ENCODE measurements at regions not wholly inside any gene's neighbourhood (a gene's known extent, or its start where the extent isn't known, plus 50 kb on each side); places are given as distances from the start of the nearest gene placed in this dataset.

GRCh38 chr7:97372882-97373281 is 255.4 kb downstream of the SDHAF3 start:
- no peaks in the 10 kb centered on the region for H3K9me3 ChIP-seq
- no peak overlapping the region for H3K27ac ChIP-seq
- no peak for DNase-seq (ENCODE audit: low spot score)
- H3K4me1 ChIP-seq (replicated peaks), result no peaks in the 10 kb centered on the region
- 82% methylated on average over 3 of the region's 3 CpGs for WGBS
- no peaks in the 10 kb centered on the region for H3K36me3 ChIP-seq
- intact Hi-C loops (cut with DNase I), result no loop called here
- no peak overlapping the region for H3K4me3 ChIP-seq
- TF ChIP-seq POLR2AphosphoS5 (IDR thresholded peaks at IDR 0.05) (no peak), POLR2A (IDR thresholded peaks at IDR 0.05) (no peak)
- TF ChIP-seq, protein P1, sequence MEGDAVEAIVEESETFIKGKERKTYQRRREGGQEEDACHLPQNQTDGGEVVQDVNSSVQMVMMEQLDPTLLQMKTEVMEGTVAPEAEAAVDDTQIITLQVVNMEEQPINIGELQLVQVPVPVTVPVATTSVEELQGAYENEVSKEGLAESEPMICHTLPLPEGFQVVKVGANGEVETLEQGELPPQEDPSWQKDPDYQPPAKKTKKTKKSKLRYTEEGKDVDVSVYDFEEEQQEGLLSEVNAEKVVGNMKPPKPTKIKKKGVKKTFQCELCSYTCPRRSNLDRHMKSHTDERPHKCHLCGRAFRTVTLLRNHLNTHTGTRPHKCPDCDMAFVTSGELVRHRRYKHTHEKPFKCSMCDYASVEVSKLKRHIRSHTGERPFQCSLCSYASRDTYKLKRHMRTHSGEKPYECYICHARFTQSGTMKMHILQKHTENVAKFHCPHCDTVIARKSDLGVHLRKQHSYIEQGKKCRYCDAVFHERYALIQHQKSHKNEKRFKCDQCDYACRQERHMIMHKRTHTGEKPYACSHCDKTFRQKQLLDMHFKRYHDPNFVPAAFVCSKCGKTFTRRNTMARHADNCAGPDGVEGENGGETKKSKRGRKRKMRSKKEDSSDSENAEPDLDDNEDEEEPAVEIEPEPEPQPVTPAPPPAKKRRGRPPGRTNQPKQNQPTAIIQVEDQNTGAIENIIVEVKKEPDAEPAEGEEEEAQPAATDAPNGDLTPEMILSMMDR (IDR thresholded peaks at IDR 0.05), result no peak
- no peaks in the 10 kb centered on the region for H3K27me3 ChIP-seq (replicated peaks; ENCODE audit: insufficient read depth)

DNA sequence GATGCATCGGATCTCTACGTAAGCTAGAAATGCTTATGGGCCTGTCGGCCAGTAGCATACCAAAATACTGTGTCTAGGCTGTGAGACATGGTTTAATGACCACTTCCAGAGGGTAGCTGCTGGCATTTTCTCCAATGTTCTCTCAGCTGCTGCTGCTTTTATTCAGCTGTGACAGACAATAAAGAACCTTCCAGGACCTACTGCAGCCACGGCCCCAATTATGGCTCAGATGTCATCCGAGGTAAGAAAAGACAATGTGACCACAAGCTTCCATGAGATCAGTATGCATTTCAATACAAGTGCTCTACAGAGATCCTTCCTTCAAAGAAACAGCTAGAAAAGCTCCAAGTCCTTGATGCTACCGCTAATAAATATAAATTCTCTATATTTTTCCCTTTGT is 256.2 kb downstream of the SDHAF3 start:
- Histone ChIP-seq H3K9me3 (no peaks in the 10 kb centered on the region), H3K4me1 (replicated peaks) (no peaks in the 10 kb centered on the region), H3K4me3 (no peak overlapping the region), H3K27ac (no peak overlapping the region), H3K27me3 (replicated peaks; ENCODE audit: insufficient read depth) (no peaks in the 10 kb centered on the region), H3K36me3 (no peaks in the 10 kb centered on the region)
- DNase-seq (ENCODE audit: low spot score), result no peak
- 69% methylated on average over 6 of the region's 6 CpGs for WGBS
- intact Hi-C loops (cut with DNase I), result no loop called here
- no peak for TF ChIP-seq POLR2AphosphoS5 (IDR thresholded peaks at IDR 0.05)

DNA sequence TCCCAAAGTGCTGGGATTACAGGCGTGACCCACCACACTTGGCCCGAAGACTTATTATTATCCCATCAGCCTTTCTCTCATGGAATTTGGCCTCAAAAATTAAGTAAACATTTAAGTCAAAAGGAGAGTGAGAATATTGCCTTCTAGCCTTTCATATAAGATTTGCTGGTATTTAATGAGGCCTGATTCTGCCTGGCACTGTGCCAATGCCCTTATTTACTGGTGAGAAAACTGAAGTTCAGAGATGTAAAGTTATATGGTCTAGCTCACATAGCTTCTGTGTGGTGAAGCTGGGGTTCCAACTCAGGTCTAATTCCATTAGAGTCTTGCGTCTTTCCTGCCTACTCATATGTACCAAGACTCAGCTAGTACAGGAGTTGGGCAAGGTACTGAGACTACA is 260.2 kb downstream of the SDHAF3 start:
- Histone ChIP-seq H3K27ac (no peak overlapping the region), H3K36me3 (no peaks in the 10 kb centered on the region), H3K4me3 (no peak overlapping the region), H3K4me1 (replicated peaks) (no peaks in the 10 kb centered on the region), H3K27me3 (replicated peaks; ENCODE audit: insufficient read depth) (no peaks in the 10 kb centered on the region), H3K9me3 (no peaks in the 10 kb centered on the region)
- 87% methylated on average over 3 of the region's 3 CpGs for WGBS
- no peak for TF ChIP-seq POLR2AphosphoS5 (IDR thresholded peaks at IDR 0.05)
- TF ChIP-seq, protein P1 (IDR thresholded peaks at IDR 0.05), result no peak
- no peak for TF ChIP-seq POLR2A (IDR thresholded peaks at IDR 0.05)
- no peak for DNase-seq (ENCODE audit: low spot score)
- intact Hi-C loops (cut with DNase I), result no loop called here

DNA sequence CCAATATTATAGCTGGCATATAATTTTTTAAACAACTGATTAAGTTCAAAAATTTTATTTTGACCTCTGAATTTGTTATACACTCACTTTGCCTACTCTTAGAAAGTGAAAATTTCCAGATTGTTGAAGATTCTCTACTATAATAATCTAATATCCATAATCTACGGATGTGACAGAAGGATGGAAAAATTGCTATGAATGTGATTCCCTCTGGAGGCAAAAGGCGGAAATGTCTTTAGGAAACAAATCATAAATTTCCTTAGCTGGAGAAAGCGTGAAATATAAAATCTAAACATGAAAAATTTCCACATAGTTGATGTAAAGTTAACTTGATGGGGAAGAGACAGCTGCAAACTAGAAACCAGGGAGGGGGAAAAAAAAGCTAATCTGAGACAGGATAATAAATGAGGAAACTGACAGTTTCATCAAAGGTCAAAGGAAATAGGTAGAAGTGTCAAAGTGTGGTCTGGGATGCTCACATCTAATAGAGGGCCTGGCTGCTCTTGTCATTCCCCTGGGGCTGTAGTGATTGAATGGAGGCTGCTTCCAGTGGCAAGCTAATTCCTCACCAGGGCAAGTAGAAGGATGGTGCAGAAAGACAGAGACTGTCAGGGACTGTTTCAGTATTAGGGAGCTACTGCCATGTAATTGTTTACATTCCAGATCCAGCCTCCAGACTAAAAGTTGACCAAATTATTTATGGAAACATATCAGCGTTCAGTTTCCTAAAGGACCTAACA is 264.5 kb downstream of the SDHAF3 start:
- no peak overlapping the region for H3K27ac ChIP-seq
- DNase-seq (ENCODE audit: low spot score), result no peak
- no peak overlapping the region for H3K4me3 ChIP-seq
- no peaks in the 10 kb centered on the region for H3K27me3 ChIP-seq (replicated peaks; ENCODE audit: insufficient read depth)
- no peaks in the 10 kb centered on the region for H3K9me3 ChIP-seq
- no peak for TF ChIP-seq POLR2A (IDR thresholded peaks at IDR 0.05)
- TF ChIP-seq POLR2AphosphoS5 (IDR thresholded peaks at IDR 0.05), result no peak
- TF ChIP-seq, protein P1 (IDR thresholded peaks at IDR 0.05), result no peak
- H3K36me3 ChIP-seq, result no peaks in the 10 kb centered on the region
- intact Hi-C loops (cut with DNase I), result no loop called here
- 62% methylated on average over 4 of the region's 4 CpGs for WGBS
- no peaks in the 10 kb centered on the region for H3K4me1 ChIP-seq (replicated peaks)

DNA sequence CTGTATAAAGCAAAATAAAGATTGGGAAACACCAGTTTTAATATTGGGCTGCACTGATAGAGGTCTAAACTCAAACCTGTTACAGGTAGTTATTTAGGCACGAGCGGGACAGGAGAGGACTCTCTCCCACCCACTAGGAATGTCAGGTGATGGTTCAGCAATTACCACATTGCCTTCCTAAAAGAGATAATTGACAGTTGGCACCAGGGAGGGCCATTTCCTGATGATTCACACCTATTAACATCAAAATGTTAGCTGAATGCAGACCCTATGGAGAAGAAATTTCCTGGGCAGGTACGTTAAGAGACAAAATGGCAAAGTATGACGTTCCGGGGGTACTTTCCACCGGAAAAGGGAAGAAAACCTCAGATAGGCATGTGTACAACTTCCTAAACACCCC is 272.6 kb downstream of the SDHAF3 start:
- intact Hi-C loops (cut with DNase I), result no loop called here
- 75% methylated on average over 6 of the region's 6 CpGs for WGBS
- TF ChIP-seq POLR2AphosphoS5 (IDR thresholded peaks at IDR 0.05) (no peak), POLR2A (IDR thresholded peaks at IDR 0.05) (no peak)
- TF ChIP-seq, protein P1 (IDR thresholded peaks at IDR 0.05), result no peak

More for the DNA sequence above, 272.6 kb downstream of the SDHAF3 start:
- Histone ChIP-seq H3K27me3 (replicated peaks; ENCODE audit: insufficient read depth) (no peaks in the 10 kb centered on the region), H3K4me3 (no peak overlapping the region), H3K4me1 (replicated peaks) (no peaks in the 10 kb centered on the region), H3K27ac (no peak overlapping the region), H3K36me3 (no peaks in the 10 kb centered on the region), H3K9me3 (no peaks in the 10 kb centered on the region)
- no peak for DNase-seq (ENCODE audit: low spot score)
